ENCODE measurements at regions not wholly inside any gene's neighbourhood (a gene's known extent, or its start where the extent isn't known, plus 50 kb on each side); places are given as distances from the start of the nearest gene placed in this dataset.

GRCh38 chr3:76943671-76944070 is 96.2 kb upstream of the ROBO2 start:
- Histone ChIP-seq H2AFZ (ENCODE audit: insufficient read depth, low read depth, low read length, poor library complexity, severe bottlenecking) (no peak overlapping the region), H3K36me3 (replicated peaks in 1 of 2; ENCODE audit: control extremely low read depth in 1 of 2, control insufficient read depth in 1 of 2, extremely low read depth in 1 of 2, insufficient read depth in 2 of 2, low read length in 1 of 2) (no peaks in the 10 kb centered on the region), H3K9me3 (ENCODE audit: control extremely low read depth in 1 of 3, control insufficient read depth in 2 of 3, insufficient read depth in 1 of 3, low read length in 2 of 3) (peaks cover 0 to 3% (median 0%) of the 10 kb centered on the region in 3 donors), H3K9ac (ENCODE audit: low read length) (no peak overlapping the region), H3K27me3 (replicated peaks in 1 of 4; ENCODE audit: control extremely low read depth in 1 of 4, control insufficient read depth in 3 of 4, insufficient read depth in 4 of 4, low read length in 3 of 4) (no peaks in the 10 kb centered on the region), H3K4me1 (ENCODE audit: control insufficient read depth in 2 of 2, insufficient read depth in 2 of 2, low read length in 2 of 2) (no peaks in the 10 kb centered on the region), H3K4me3 (ENCODE audit: control extremely low read depth in 1 of 5, extremely low read depth in 1 of 5, insufficient read depth in 1 of 5, low read depth in 2 of 5, low read length in 4 of 5) (no peak overlapping the region), H3K4me2 (replicated peaks; ENCODE audit: low read depth, low read length, poor library complexity, severe bottlenecking) (no peak overlapping the region), H3K27ac (ENCODE audit: low read length in 2 of 2) (no peak overlapping the region), H3K79me2 (ENCODE audit: control insufficient read depth, insufficient read depth, low read length) (no peaks in the 10 kb centered on the region), H4K20me1 (ENCODE audit: control insufficient read depth, insufficient read depth, low read length, poor library complexity, severe bottlenecking) (no peaks in the 10 kb centered on the region)
- Mint-ChIP-seq H3K27ac (no peak overlapping the region), H3K9me3 (ENCODE audit: insufficient read depth) (peaks cover 7% of the 10 kb centered on the region), H3K4me1 (no peaks in the 10 kb centered on the region), H3K4me3 (no peak overlapping the region), H3K27me3 (no peaks in the 10 kb centered on the region)
- DNase-seq: no peak
- no CpG with 5 or more reads among the region's 3 CpGs for WGBS (ENCODE audit: insufficient coverage)
- POLR2A ChIA-PET: no interaction called here
- TF ChIP-seq EZH2 (IDR thresholded peaks at IDR 0.05; ENCODE audit: borderline replicate concordance, insufficient read depth, low read depth, low read length, poor library complexity, severe bottlenecking) (no peak), CTCF (IDR thresholded peaks at IDR 0.05) (no peak)
- intact Hi-C loops (cut with micrococcal nuclease): no loop called here
- ATAC-seq (ENCODE audit: low read depth): no peak
- CTCF ChIA-PET: no interaction called here

GRCh38 chr3:76949033-76949432 is 90.9 kb upstream of the ROBO2 start:
- H4K20me1 ChIP-seq (ENCODE audit: control insufficient read depth, insufficient read depth, low read length, poor library complexity, severe bottlenecking): no peaks in the 10 kb centered on the region
- no peaks in the 10 kb centered on the region for H3K36me3 ChIP-seq (replicated peaks in 1 of 2; ENCODE audit: control extremely low read depth in 1 of 2, control insufficient read depth in 1 of 2, extremely low read depth in 1 of 2, insufficient read depth in 2 of 2, low read length in 1 of 2)
- H3K27ac ChIP-seq (ENCODE audit: low read length in 2 of 2): no peak overlapping the region
- no peak overlapping the region for H3K9ac ChIP-seq (ENCODE audit: low read length)
- TF ChIP-seq EZH2 (IDR thresholded peaks at IDR 0.05; ENCODE audit: borderline replicate concordance, insufficient read depth, low read depth, low read length, poor library complexity, severe bottlenecking) (no peak), CTCF (IDR thresholded peaks at IDR 0.05) (no peak)
- no peaks in the 10 kb centered on the region for H3K4me1 ChIP-seq (ENCODE audit: control insufficient read depth in 2 of 2, insufficient read depth in 2 of 2, low read length in 2 of 2)
- no peak for DNase-seq
- H3K4me3 Mint-ChIP-seq: no peak overlapping the region
- no peak overlapping the region for H3K27ac Mint-ChIP-seq
- no peak overlapping the region for H3K4me2 ChIP-seq (replicated peaks; ENCODE audit: low read depth, low read length, poor library complexity, severe bottlenecking)
- no peaks in the 10 kb centered on the region for H3K27me3 Mint-ChIP-seq
- CTCF ChIA-PET: no interaction called here
- no CpG with 5 or more reads among the region's 3 CpGs for WGBS (ENCODE audit: insufficient coverage)
- intact Hi-C loops (cut with micrococcal nuclease): no loop called here
- peaks cover 4% of the 10 kb centered on the region for H3K9me3 Mint-ChIP-seq (ENCODE audit: insufficient read depth)
- no peaks in the 10 kb centered on the region for H3K4me1 Mint-ChIP-seq
- H3K9me3 ChIP-seq (ENCODE audit: control extremely low read depth in 1 of 3, control insufficient read depth in 2 of 3, insufficient read depth in 1 of 3, low read length in 2 of 3): no peaks in the 10 kb centered on the region
- no peak overlapping the region for H3K4me3 ChIP-seq (ENCODE audit: control extremely low read depth in 1 of 5, extremely low read depth in 1 of 5, insufficient read depth in 1 of 5, low read depth in 2 of 5, low read length in 4 of 5)
- no peaks in the 10 kb centered on the region for H3K79me2 ChIP-seq (ENCODE audit: control insufficient read depth, insufficient read depth, low read length)
- no peak overlapping the region for H2AFZ ChIP-seq (ENCODE audit: insufficient read depth, low read depth, low read length, poor library complexity, severe bottlenecking)
- POLR2A ChIA-PET: no interaction called here
- H3K27me3 ChIP-seq (replicated peaks in 1 of 4; ENCODE audit: control extremely low read depth in 1 of 4, control insufficient read depth in 3 of 4, insufficient read depth in 4 of 4, low read length in 3 of 4): no peaks in the 10 kb centered on the region
- ATAC-seq (ENCODE audit: low read depth): no peak
